ENCODE measurements at regions not wholly inside any gene's neighbourhood (a gene's known extent, or its start where the extent isn't known, plus 50 kb on each side); places are given as distances from the start of the nearest gene placed in this dataset.

- no peak for TF ChIP-seq CTCF (IDR thresholded peaks at IDR 0.05; ENCODE audit: insufficient read depth, low read length, poor library complexity, severe bottlenecking)
- DNase-seq (ENCODE audit: extremely low read depth, insufficient read length), result no peak
- H3K4me3 ChIP-seq (replicated peaks; ENCODE audit: low read depth, low read length), result no peak overlapping the region
- H3K27me3 ChIP-seq (replicated peaks; ENCODE audit: control insufficient read depth, insufficient read depth, low read length), result no peaks in the 10 kb centered on the region
- no peaks in the 10 kb centered on the region for H3K36me3 ChIP-seq (ENCODE audit: control insufficient read depth, insufficient read depth, low read length)
Measured at GRCh38 chr11:131146827-131147490, 223.5 kb upstream of the NTM start.

- Histone ChIP-seq H3K36me3 (ENCODE audit: control insufficient read depth, insufficient read depth, low read length) (no peaks in the 10 kb centered on the region), H3K4me3 (replicated peaks; ENCODE audit: low read depth, low read length) (no peak overlapping the region), H3K27me3 (replicated peaks; ENCODE audit: control insufficient read depth, insufficient read depth, low read length) (no peaks in the 10 kb centered on the region)
- TF ChIP-seq CTCF (IDR thresholded peaks at IDR 0.05; ENCODE audit: insufficient read depth, low read length, poor library complexity, severe bottlenecking), result no peak
- DNase-seq (ENCODE audit: extremely low read depth, insufficient read length), result no peak
Measured at GRCh38 chr11:131154351-131154750, 216.1 kb upstream of the NTM start.

GRCh38 chr11:131157678-131158077 is 212.7 kb upstream of the NTM start:
- peaks cover 2% of the 10 kb centered on the region; the same call in 1 of the 2 replicates for H3K27me3 ChIP-seq (replicated peaks; ENCODE audit: control insufficient read depth, insufficient read depth, low read length)
- no peak for TF ChIP-seq CTCF (IDR thresholded peaks at IDR 0.05; ENCODE audit: insufficient read depth, low read length, poor library complexity, severe bottlenecking)

GRCh38 chr11:131160846-131161245 is 209.6 kb upstream of the NTM start:
- no peaks in the 10 kb centered on the region for H3K36me3 ChIP-seq (ENCODE audit: control insufficient read depth, insufficient read depth, low read length)
- peaks cover 2% of the 10 kb centered on the region for H3K27me3 ChIP-seq (replicated peaks; ENCODE audit: control insufficient read depth, insufficient read depth, low read length)
- no peak for TF ChIP-seq CTCF (IDR thresholded peaks at IDR 0.05; ENCODE audit: insufficient read depth, low read length, poor library complexity, severe bottlenecking)
- no peak for DNase-seq (ENCODE audit: extremely low read depth, insufficient read length)
- no peak overlapping the region for H3K4me3 ChIP-seq (replicated peaks; ENCODE audit: low read depth, low read length)

More at GRCh38 chr11:131157678-131158077, 212.7 kb upstream of the NTM start:
- DNase-seq (ENCODE audit: extremely low read depth, insufficient read length), result no peak
- no peak overlapping the region for H3K4me3 ChIP-seq (replicated peaks; ENCODE audit: low read depth, low read length)
- no peaks in the 10 kb centered on the region for H3K36me3 ChIP-seq (ENCODE audit: control insufficient read depth, insufficient read depth, low read length)

GRCh38 chr11:131163613-131164012 is 206.8 kb upstream of the NTM start:
- no peaks in the 10 kb centered on the region for H3K36me3 ChIP-seq (ENCODE audit: control insufficient read depth, insufficient read depth, low read length)
- H3K4me3 ChIP-seq (replicated peaks; ENCODE audit: low read depth, low read length), result no peak overlapping the region
- no peak for DNase-seq (ENCODE audit: extremely low read depth, insufficient read length)
- TF ChIP-seq CTCF (IDR thresholded peaks at IDR 0.05; ENCODE audit: insufficient read depth, low read length, poor library complexity, severe bottlenecking), result no peak
- H3K27me3 ChIP-seq (replicated peaks; ENCODE audit: control insufficient read depth, insufficient read depth, low read length), result peaks cover 2% of the 10 kb centered on the region

- H3K36me3 ChIP-seq (ENCODE audit: control insufficient read depth, insufficient read depth, low read length), result no peaks in the 10 kb centered on the region
- no peak for TF ChIP-seq CTCF (IDR thresholded peaks at IDR 0.05; ENCODE audit: insufficient read depth, low read length, poor library complexity, severe bottlenecking)
- no peak overlapping the region for H3K4me3 ChIP-seq (replicated peaks; ENCODE audit: low read depth, low read length)
- peaks cover 2% of the 10 kb centered on the region for H3K27me3 ChIP-seq (replicated peaks; ENCODE audit: control insufficient read depth, insufficient read depth, low read length)
- no peak for DNase-seq (ENCODE audit: extremely low read depth, insufficient read length)
Measured at GRCh38 chr11:131165036-131165435, 205.4 kb upstream of the NTM start.

Data from GM06990 (cell line).